ENCODE measurements at regions not wholly inside any gene's neighbourhood (a gene's known extent, or its start where the extent isn't known, plus 50 kb on each side); places are given as distances from the start of the nearest gene placed in this dataset.
A peak's percentile ranks its signal among the peaks of the same experiment; 100 is the strongest.

DNA sequence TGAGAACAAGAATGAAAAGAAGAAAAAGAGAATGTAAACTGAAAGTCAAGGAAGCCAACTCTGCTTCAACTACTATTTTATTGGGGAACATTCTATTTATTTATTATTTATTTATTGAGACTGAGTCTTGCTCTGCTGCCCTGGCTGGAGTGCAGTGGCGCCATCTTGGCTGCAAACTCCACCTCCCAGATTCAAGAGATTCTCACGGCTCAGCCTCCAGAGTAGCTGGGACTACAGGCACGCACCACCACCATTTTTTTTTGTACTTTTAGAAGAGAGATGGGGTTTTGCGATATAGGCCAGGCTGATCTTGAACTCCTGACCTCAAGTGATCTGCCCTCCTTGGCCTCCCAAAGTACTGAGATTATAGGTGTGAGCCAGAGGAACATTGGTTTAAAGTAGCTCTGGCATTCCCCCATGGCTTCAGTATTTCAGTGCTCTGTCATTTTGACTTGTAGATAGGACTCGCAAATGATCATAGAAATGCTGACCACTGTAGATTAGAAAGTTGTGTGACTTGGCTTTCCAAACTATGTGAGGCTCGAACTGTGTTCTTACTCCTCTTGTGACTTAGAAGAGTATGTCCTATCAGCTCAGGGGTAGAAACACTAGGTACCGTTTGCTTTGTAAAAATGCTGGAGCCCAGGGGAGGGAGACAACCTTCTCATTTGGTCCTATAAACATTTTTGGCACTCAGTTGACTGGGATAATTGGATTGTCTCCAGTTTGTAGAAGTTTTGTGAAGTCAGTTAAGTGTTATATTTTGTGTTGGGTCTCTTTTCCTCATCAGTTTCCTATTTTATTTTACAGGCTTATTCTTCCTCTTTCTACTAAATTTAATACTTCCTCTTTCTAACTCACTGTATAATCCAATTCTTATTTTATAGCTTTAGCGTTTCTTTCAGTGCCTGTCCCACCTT is 544.9 kb upstream of the CITED2 start:
- Mint-ChIP-seq H3K36me3 (ENCODE audit: low read depth) (no peaks in the 10 kb centered on the region), H3K27me3 (ENCODE audit: insufficient read depth) (no peaks in the 10 kb centered on the region), H3K27ac (no peak overlapping the region), H3K4me3 (no peak overlapping the region), H3K9me3 (peaks cover 6% of the 10 kb centered on the region), H3K4me1 (peaks cover 27% of the 10 kb centered on the region)
- Histone ChIP-seq H3K4me1 (ENCODE audit: control insufficient read depth, insufficient read depth, low read length) (no peaks in the 10 kb centered on the region), H3K9me3 (ENCODE audit: control insufficient read depth, low read length) (peaks cover 9% of the 10 kb centered on the region), H3K27ac (ENCODE audit: low read depth, low read length) (peak overlapping the region; percentile 67), H3K4me3 (ENCODE audit: low read length) (no peak overlapping the region), H3K9ac (ENCODE audit: extremely low read depth, low read length, poor library complexity, severe bottlenecking) (no peak overlapping the region), H3K36me3 (ENCODE audit: control insufficient read depth, insufficient read depth, low read length) (no peaks in the 10 kb centered on the region), H3K27me3 (ENCODE audit: control insufficient read depth, insufficient read depth, low read length, poor library complexity, severe bottlenecking) (no peaks in the 10 kb centered on the region)
- TF ChIP-seq, protein P1, sequence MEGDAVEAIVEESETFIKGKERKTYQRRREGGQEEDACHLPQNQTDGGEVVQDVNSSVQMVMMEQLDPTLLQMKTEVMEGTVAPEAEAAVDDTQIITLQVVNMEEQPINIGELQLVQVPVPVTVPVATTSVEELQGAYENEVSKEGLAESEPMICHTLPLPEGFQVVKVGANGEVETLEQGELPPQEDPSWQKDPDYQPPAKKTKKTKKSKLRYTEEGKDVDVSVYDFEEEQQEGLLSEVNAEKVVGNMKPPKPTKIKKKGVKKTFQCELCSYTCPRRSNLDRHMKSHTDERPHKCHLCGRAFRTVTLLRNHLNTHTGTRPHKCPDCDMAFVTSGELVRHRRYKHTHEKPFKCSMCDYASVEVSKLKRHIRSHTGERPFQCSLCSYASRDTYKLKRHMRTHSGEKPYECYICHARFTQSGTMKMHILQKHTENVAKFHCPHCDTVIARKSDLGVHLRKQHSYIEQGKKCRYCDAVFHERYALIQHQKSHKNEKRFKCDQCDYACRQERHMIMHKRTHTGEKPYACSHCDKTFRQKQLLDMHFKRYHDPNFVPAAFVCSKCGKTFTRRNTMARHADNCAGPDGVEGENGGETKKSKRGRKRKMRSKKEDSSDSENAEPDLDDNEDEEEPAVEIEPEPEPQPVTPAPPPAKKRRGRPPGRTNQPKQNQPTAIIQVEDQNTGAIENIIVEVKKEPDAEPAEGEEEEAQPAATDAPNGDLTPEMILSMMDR (conservative IDR thresholded peaks at IDR 0.05), result no peak
- no peak for DNase-seq
- WGBS, 2 experiments (ENCODE audit: insufficient coverage in 1 of 2, insufficient read length in 1 of 2), result 81 to 88% methylated on average over 7 to 8 of the region's 8 CpGs

DNA sequence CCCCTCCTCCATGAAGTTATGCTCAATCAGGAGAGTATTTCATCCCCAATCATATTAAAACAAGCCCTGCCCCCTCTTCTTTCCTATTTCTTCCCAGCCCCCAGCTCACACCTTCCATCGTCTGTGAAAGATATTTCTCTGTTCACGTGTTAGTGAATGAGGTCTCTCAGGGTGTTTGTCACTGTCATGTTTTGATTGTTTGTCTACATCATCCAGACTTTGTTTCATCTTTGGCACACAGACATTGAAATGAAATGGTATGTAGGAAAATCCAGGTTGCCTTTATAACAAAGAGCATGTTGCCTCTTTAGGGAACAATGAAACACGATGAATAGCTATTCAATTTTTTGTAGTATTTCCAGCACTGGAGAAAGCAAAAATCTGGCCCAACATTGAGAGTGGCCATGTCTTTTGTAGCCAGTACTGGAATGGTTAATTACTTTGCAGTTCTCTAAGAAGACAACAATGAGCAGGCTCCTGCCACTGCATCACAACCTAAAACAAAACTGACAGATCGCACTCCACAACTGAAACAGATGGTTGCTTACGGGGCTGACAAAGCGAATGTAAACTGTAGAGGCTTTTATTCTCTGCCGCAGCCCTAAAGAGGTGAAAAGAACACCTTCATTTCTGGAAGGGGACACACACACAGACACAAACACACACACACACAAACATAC is 543.6 kb upstream of the CITED2 start:
- no peaks in the 10 kb centered on the region for H3K27me3 ChIP-seq (ENCODE audit: control insufficient read depth, insufficient read depth, low read length, poor library complexity, severe bottlenecking)
- H3K36me3 ChIP-seq (ENCODE audit: control insufficient read depth, insufficient read depth, low read length), result no peaks in the 10 kb centered on the region
- no peak overlapping the region for H3K4me3 Mint-ChIP-seq
- H3K9ac ChIP-seq (ENCODE audit: extremely low read depth, low read length, poor library complexity, severe bottlenecking), result no peak overlapping the region
- no peaks in the 10 kb centered on the region for H3K4me1 ChIP-seq (ENCODE audit: control insufficient read depth, insufficient read depth, low read length)
- H3K4me3 ChIP-seq (ENCODE audit: low read length), result no peak overlapping the region
- H3K4me1 Mint-ChIP-seq, result peaks cover 27% of the 10 kb centered on the region
- H3K36me3 Mint-ChIP-seq (ENCODE audit: low read depth), result no peaks in the 10 kb centered on the region
- H3K27ac ChIP-seq (ENCODE audit: low read depth, low read length), result peak overlapping the region; percentile 75
- DNase-seq, result no peak
- H3K9me3 Mint-ChIP-seq, result peaks cover 8% of the 10 kb centered on the region
- H3K27ac Mint-ChIP-seq, result no peak overlapping the region
- H3K27me3 Mint-ChIP-seq (ENCODE audit: insufficient read depth), result no peaks in the 10 kb centered on the region
- WGBS, 2 experiments (ENCODE audit: insufficient coverage in 1 of 2, insufficient read length in 1 of 2), result 62 to 91% methylated on average over 3 to 7 of the region's 7 CpGs
- H3K9me3 ChIP-seq (ENCODE audit: control insufficient read depth, low read length), result peaks cover 11% of the 10 kb centered on the region
- TF ChIP-seq, protein P1 (conservative IDR thresholded peaks at IDR 0.05), result no peak

DNA sequence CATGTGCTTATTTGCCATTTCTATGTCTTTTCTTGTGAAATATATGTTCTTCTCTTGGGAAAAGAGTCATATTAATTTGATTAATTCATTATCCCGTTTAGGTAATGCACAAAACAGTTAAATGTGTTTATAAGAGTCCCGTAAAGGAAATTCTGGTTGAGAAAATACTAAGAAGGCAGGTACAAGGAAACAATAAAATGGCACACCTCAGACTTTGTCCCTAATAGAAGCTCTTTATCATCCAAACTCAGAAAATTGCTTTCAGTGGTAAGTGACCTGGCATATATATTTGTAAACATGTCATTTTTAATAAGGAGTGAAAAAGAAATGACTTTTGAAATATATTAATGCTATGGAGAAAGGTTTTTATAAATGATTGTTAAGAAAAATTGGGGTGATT is 540.5 kb upstream of the CITED2 start:
- no peak overlapping the region for H3K27ac ChIP-seq (ENCODE audit: low read depth, low read length)
- Mint-ChIP-seq H3K27me3 (ENCODE audit: insufficient read depth) (no peaks in the 10 kb centered on the region), H3K36me3 (ENCODE audit: low read depth) (no peaks in the 10 kb centered on the region), H3K4me1 (peaks cover 15% of the 10 kb centered on the region), H3K9me3 (peaks cover 12% of the 10 kb centered on the region), H3K27ac (no peak overlapping the region), H3K4me3 (no peak overlapping the region)
- no peak for DNase-seq
- H3K27me3 ChIP-seq (ENCODE audit: control insufficient read depth, insufficient read depth, low read length, poor library complexity, severe bottlenecking), result no peaks in the 10 kb centered on the region
- no peak overlapping the region for H3K4me3 ChIP-seq (ENCODE audit: low read length)
- no peak overlapping the region for H3K9ac ChIP-seq (ENCODE audit: extremely low read depth, low read length, poor library complexity, severe bottlenecking)
- H3K4me1 ChIP-seq (ENCODE audit: control insufficient read depth, insufficient read depth, low read length), result no peaks in the 10 kb centered on the region
- H3K9me3 ChIP-seq (ENCODE audit: control insufficient read depth, low read length), result peaks cover 11% of the 10 kb centered on the region
- WGBS, 2 experiments (ENCODE audit: insufficient coverage in 1 of 2, insufficient read length in 1 of 2), result 95 to 100% methylated on average over 1 to 2 of the region's 2 CpGs
- no peaks in the 10 kb centered on the region for H3K36me3 ChIP-seq (ENCODE audit: control insufficient read depth, insufficient read depth, low read length)
- TF ChIP-seq, protein P1 (conservative IDR thresholded peaks at IDR 0.05), result no peak

Data from endodermal cell (in vitro differentiated cells).